CD4-positive, alpha-beta T cell treated with Interleukin-12 subunit alpha and Interleukin-12 subunit beta, for 1 hour (primary cell): ENCODE measurements at regions not wholly inside any gene's neighbourhood (a gene's known extent, or its start where the extent isn't known, plus 50 kb on each side); places are given as distances from the start of the nearest gene placed in this dataset.
"Not testable (repeated sequence)": the region's sequence is repeated elsewhere in the genome, so short reads cannot be mapped to it uniquely, and the experiment has no call there.

Source experiments
- DNase-seq: peaks from one replicate; pipeline ENCODE4 v3.0.0-alpha.2; 2020

- DNase-seq: no peak
Observed at GRCh38 chr6:88454658-88455057, 288.5 kb upstream of the CNR1 start.

GRCh38 chr6:88449770-88450169, 283.6 kb upstream of the CNR1 start:
- no peak for DNase-seq

GRCh38 chr6:88445188-88445965, 279.2 kb upstream of the CNR1 start:
- no peak for DNase-seq

GRCh38 chr6:88443554-88443953, 277.4 kb upstream of the CNR1 start:
- no peak for DNase-seq

GRCh38 chr6:88442737-88443136, 276.6 kb upstream of the CNR1 start:
- no peak for DNase-seq

GRCh38 chr6:88441346-88441745, 275.2 kb upstream of the CNR1 start:
- DNase-seq: no peak

- DNase-seq: no peak
Observed at GRCh38 chr6:88428068-88428467, 261.9 kb upstream of the CNR1 start.

- DNase-seq: no peak
Observed at GRCh38 chr6:88426005-88426404, 259.9 kb upstream of the CNR1 start.

- no peak for DNase-seq
Observed at GRCh38 chr6:88422831-88423230, 256.7 kb upstream of the CNR1 start.

GRCh38 chr6:88420967-88421488, 254.9 kb upstream of the CNR1 start:
- not testable (repeated sequence) for DNase-seq

GRCh38 chr6:88418921-88419810, 253.0 kb upstream of the CNR1 start:
- not testable (repeated sequence) for DNase-seq

- not testable (repeated sequence) for DNase-seq
Observed at GRCh38 chr6:88417361-88417760, 251.2 kb upstream of the CNR1 start.

- DNase-seq: no peak
Observed at GRCh38 chr6:88413459-88413858, 247.3 kb upstream of the CNR1 start.

- DNase-seq: not testable (repeated sequence)
Observed at GRCh38 chr6:88408355-88408754, 242.2 kb upstream of the CNR1 start.

- DNase-seq: not testable (repeated sequence)
Observed at GRCh38 chr6:88406674-88407073, 240.5 kb upstream of the CNR1 start.

- DNase-seq: no peak
Observed at GRCh38 chr6:88403486-88403885, 237.3 kb upstream of the CNR1 start.

GRCh38 chr6:88402909-88403308, 236.8 kb upstream of the CNR1 start:
- no peak for DNase-seq

GRCh38 chr6:88390998-88391397, 224.9 kb upstream of the CNR1 start:
- not testable (repeated sequence) for DNase-seq

GRCh38 chr6:88388589-88388988, 222.4 kb upstream of the CNR1 start:
- DNase-seq: no peak

GRCh38 chr6:88386167-88386566, 220.0 kb upstream of the CNR1 start:
- DNase-seq: no peak

- DNase-seq: no peak
Observed at GRCh38 chr6:88383183-88383582, 217.0 kb upstream of the CNR1 start.

GRCh38 chr6:88381289-88381642, 215.1 kb upstream of the CNR1 start:
- no peak for DNase-seq

- DNase-seq: no peak
Observed at GRCh38 chr6:88380618-88381288, 214.6 kb upstream of the CNR1 start.
